DMS 273 (cell line): ENCODE measurements at regions not wholly inside any gene's neighbourhood (a gene's known extent, or its start where the extent isn't known, plus 50 kb on each side); places are given as distances from the start of the nearest gene placed in this dataset.

Experiments used
- DNase-seq: peaks from one replicate; lab custom pipeline; 2025; ENCODE audit not compliant: unreplicated experiment; lab: John Stamatoyannopoulos, UW

GRCh38 chr7:16323313-16323712 lies 98.0 kb downstream of the CRPPA start:
- no peak for DNase-seq

GRCh38 chr7:16320099-16320660 lies 101.2 kb downstream of the CRPPA start:
- DNase-seq: no peak

GRCh38 chr7:16318989-16319915 lies 102.1 kb downstream of the CRPPA start:
- peak; percentile 42 for DNase-seq

DNA sequence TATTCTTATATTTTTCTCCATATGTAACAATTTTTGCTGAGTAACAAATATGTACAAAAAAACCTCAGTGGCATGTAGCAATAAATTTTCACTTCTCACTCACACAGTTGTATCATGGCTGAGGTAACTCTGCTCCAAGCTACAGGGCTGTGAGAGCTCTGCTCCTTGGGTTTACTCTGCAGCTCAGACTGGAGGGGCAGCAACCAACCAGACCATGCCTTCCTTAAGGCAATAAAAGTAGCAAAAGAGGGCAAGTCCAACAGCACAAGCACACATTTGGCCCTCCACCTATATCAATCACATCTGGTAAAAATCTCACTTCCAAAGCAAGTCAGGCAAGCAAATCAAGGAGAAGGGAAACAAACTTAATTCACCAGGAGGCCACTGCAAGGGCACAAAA lies 102.9 kb downstream of the CRPPA start:
- DNase-seq: no peak

DNA sequence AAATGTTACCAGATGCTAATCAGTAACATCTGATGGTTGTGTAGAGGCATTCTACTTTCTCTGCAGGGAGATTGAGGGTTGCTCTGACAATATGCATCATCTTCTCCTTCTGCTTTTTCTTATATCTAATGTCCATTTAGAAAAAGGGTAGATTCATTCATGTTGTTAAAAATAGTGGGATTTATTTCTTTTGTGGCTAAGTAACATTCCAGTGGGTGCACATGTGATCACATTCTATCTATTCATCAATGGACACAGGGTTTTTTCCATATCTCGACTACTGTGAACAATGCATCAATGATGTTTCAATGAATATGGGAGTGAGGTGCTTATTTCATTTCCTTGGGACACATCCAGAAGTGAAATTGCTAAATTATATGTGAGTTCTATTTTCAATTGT lies 103.9 kb downstream of the CRPPA start:
- DNase-seq: no peak

DNA sequence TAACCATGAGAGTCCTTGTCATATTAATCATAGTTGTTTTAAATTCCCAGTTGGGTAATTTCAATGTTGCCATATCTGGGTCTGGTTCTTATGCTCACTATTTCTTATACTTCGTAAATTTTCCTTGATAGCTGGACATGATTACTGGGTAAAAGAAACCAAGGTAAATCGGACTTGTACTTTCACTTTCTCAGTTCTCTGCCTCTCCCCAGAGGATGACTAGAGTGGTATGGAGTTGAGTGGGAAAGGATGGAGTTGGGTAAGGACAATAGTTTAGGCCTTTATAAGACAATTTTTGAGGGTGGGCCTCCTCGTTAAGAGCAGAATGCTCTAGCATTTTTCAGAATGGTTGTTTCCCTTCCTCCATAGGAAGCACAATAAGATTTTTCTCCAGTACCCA lies 106.1 kb downstream of the CRPPA start:
- no peak for DNase-seq

- DNase-seq: no peak
These were observed 112.2 kb downstream of the CRPPA start for GRCh38 chr7:16309129-16309528.

- DNase-seq: no peak
These were observed 120.0 kb downstream of the CRPPA start for GRCh38 chr7:16301291-16301690.

GRCh38 chr7:16300361-16300895 lies 120.9 kb downstream of the CRPPA start:
- no peak for DNase-seq

- no peak for DNase-seq
These were observed 121.5 kb downstream of the CRPPA start for GRCh38 chr7:16299853-16300252.

DNA sequence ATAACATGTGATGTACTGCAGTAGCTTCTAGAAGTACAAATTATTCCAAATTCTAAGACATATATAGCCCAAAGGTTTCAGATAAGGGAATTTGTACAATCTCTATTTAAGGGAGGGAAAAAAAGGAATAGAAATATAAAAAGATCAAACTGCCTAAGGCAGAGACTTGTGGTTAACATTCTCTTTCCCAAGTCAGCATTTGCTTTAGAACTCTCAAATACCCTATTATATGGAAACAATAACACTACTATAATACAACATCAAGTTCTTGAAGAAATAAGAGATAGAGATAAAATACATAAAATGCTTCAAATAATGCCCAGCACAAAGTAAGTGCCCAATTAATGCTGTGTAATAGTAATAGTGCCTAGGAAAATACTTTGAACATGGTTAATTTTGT lies 123.1 kb downstream of the CRPPA start:
- no peak for DNase-seq

DNA sequence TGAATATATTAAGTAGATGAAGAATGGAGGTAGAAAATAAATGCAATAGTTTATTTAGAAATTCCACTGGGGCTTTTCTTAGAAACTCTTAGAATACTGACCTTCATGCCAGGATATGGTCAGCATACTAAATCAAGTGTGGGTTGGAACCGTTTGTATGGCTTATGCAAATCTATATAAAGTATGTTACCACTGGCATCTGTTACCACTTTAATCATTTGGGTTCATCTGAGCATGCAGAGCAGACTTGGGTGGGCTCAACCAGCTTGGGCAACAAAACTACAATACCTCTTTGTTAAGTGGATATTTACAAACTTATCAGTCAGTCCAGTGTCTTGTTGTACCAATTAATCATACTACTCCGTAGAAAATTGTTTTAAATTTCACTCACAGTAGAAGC lies 125.8 kb downstream of the CRPPA start:
- peak; percentile 62 for DNase-seq

DNA sequence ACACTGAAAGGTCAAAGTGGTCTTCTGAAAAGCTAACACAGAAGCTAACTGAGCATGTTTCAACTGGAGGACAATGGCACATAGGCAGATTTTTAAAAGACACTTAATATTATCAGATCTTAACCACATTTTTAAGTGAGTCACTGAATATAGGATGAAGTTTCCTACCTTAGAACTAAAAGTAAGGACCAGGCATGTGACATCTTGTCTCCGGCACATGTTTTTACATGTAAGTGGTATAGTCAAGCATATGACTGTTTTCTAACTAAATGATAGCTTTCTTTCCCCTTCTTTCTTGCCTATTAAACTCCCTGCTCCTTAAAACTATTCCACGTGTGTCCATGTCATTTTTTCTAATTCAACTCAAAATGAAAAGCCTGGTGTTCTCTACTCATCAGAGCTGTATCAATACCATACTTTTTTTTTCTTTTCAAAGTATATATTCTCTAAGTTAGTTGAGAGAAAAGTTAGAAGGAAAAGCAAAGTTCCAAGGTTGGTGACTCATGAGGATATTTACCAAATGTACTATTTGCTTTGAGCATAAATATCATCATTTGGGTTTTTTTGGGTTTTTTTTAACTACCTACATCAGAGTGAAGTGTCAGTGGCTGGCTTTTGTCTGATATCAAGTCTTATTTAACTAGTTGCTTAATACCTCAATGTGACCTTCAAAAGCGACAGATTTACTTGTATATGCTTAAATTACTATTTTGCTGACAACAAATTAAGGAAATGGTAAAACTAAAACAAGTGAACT lies 127.5 kb downstream of the CRPPA start:
- DNase-seq: no peak

DNA sequence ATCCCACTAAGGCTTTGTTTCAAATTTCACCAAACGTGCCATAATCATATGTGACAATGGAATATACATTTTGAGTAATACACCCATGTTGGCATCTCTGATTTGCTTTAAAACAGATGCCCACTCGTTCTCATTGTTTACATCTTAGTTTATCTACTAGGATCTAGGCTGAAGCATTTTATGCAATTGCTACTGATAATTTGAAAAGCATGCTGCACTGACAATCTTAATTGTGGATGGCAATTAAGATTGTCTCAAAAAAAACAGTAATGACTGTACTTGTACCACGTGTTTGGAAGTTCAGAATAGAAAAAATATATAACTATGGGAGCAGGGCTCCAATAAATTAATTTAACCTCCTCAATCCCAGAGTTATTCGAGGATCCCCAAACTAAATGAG lies 136.8 kb downstream of the CRPPA start:
- no peak for DNase-seq

- DNase-seq: no peak
These were observed 143.1 kb downstream of the CRPPA start for GRCh38 chr7:16278167-16278787.

- peak; percentile 12 for DNase-seq
These were observed 149.2 kb downstream of the CRPPA start for GRCh38 chr7:16271990-16272665.

DNA sequence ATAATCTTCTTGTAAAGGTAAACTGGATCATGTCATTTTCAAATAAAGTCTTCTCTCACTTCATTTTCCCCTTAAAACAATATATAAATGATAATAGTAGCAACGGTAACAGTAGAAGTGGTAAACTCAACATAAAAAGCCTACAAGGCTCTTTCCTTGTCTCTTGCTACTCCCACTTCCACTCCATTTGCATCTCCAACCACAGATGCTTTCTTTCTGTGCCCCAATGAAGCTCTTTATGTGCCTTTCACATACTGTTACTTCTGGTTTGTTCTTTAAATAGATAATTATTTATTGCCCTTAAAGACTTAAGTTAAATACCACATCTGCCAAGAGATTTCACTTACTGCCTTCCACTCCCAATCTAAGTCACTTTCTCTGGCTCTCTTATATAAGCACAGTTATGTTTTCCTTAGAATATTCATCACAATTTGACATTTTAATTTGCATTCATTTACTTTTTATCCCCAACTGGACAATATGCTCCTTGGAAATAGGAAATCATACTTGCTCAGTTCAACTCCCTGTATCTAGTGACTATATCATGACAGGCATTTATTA lies 149.9 kb downstream of the CRPPA start:
- DNase-seq: no peak

DNA sequence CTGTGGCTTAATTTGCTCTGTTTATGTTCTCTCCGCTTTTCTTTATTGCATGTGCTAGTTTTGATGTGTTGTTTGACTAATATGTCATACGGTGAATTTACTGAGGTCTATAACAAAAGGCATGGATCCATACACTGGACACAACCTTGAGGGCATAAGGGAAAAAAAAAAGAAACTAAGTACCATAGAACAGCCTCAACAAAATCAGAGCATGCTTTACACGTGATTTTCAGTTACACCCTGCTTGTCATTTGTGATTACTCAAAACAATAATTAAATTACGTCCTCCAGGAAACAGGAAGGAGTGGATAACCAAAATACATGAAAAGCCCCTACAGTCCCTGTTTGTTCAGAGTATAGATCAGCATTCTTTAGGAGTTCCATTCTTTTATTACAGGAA lies 150.5 kb downstream of the CRPPA start:
- DNase-seq: no peak

- DNase-seq: peak; percentile 75
These were observed 152.2 kb downstream of the CRPPA start for GRCh38 chr7:16268821-16269768.
